ENCODE measurements at regions not wholly inside any gene's neighbourhood (a gene's known extent, or its start where the extent isn't known, plus 50 kb on each side); places are given as distances from the start of the nearest gene placed in this dataset.

GRCh38 chr4:141425124-141425523, 204.4 kb downstream of the ZNF330 start:
- TF ChIP-seq POLR2AphosphoS5 (IDR thresholded peaks at IDR 0.05) = no peak
- no peak for TF ChIP-seq EP300 (IDR thresholded peaks at IDR 0.05)
- 67 to 78% methylated on average over 1 of the region's 1 CpG for WGBS, 2 donors
- Histone ChIP-seq H3K4me3 (no peak overlapping the region), H3K27ac (no peak overlapping the region), H3K9me3 (no peaks in the 10 kb centered on the region), H3K4me1 (no peaks in the 10 kb centered on the region), H3K36me3 (no peaks in the 10 kb centered on the region), H3K27me3 (no peaks in the 10 kb centered on the region)
- DNase-seq = no peak
- no peak for ATAC-seq (ENCODE audit: low FRiP score in 2 of 2)

GRCh38 chr4:141427726-141428296, 207.1 kb downstream of the ZNF330 start:
- DNase-seq = no peak
- WGBS, 2 donors = 74% methylated on average over 4 of the region's 4 CpGs
- ATAC-seq (ENCODE audit: low FRiP score in 2 of 2) = no peak
- H3K4me1 ChIP-seq = no peaks in the 10 kb centered on the region
- H3K27ac ChIP-seq = no peak overlapping the region
- H3K4me3 ChIP-seq = no peak overlapping the region
- no peaks in the 10 kb centered on the region for H3K36me3 ChIP-seq
- H3K9me3 ChIP-seq = no peaks in the 10 kb centered on the region
- TF ChIP-seq POLR2AphosphoS5 (IDR thresholded peaks at IDR 0.05) = no peak
- TF ChIP-seq EP300 (IDR thresholded peaks at IDR 0.05) = no peak
- no peak for TF ChIP-seq CTCF (IDR thresholded peaks at IDR 0.05)
- TF ChIP-seq POLR2A (IDR thresholded peaks at IDR 0.05) = no peak
- no peaks in the 10 kb centered on the region for H3K27me3 ChIP-seq

GRCh38 chr4:141429933-141430332, 206.4 kb upstream of the IL15 start:
- Histone ChIP-seq H3K36me3 (no peaks in the 10 kb centered on the region), H3K4me1 (no peaks in the 10 kb centered on the region), H3K9me3 (no peaks in the 10 kb centered on the region), H3K27me3 (no peaks in the 10 kb centered on the region), H3K27ac (no peak overlapping the region), H3K4me3 (no peak overlapping the region)
- no peak for DNase-seq
- 69 to 89% methylated on average over 6 of the region's 6 CpGs for WGBS, 2 donors
- TF ChIP-seq POLR2AphosphoS5 (IDR thresholded peaks at IDR 0.05) = no peak
- no peak for TF ChIP-seq POLR2A (IDR thresholded peaks at IDR 0.05)
- no peak for TF ChIP-seq EP300 (IDR thresholded peaks at IDR 0.05)
- no peak for TF ChIP-seq CTCF (IDR thresholded peaks at IDR 0.05)
- ATAC-seq (ENCODE audit: low FRiP score in 2 of 2) = no peak

GRCh38 chr4:141430686-141431085, 205.7 kb upstream of the IL15 start:
- Histone ChIP-seq H3K27ac (no peak overlapping the region), H3K4me3 (no peak overlapping the region), H3K4me1 (no peaks in the 10 kb centered on the region), H3K27me3 (no peaks in the 10 kb centered on the region), H3K9me3 (no peaks in the 10 kb centered on the region), H3K36me3 (no peaks in the 10 kb centered on the region)
- no peak for ATAC-seq (ENCODE audit: low FRiP score in 2 of 2)
- 87 to 91% methylated on average over 4 of the region's 4 CpGs for WGBS, 2 donors
- TF ChIP-seq CTCF (IDR thresholded peaks at IDR 0.05) = no peak
- no peak for TF ChIP-seq EP300 (IDR thresholded peaks at IDR 0.05)
- TF ChIP-seq POLR2A (IDR thresholded peaks at IDR 0.05) = no peak
- TF ChIP-seq POLR2AphosphoS5 (IDR thresholded peaks at IDR 0.05) = no peak
- DNase-seq = no peak

- Histone ChIP-seq H3K4me3 (no peak overlapping the region), H3K4me1 (no peaks in the 10 kb centered on the region), H3K9me3 (no peaks in the 10 kb centered on the region), H3K36me3 (no peaks in the 10 kb centered on the region), H3K27ac (no peak overlapping the region), H3K27me3 (no peaks in the 10 kb centered on the region)
- DNase-seq (no peak), ATAC-seq (ENCODE audit: low FRiP score in 2 of 2) (no peak)
- TF ChIP-seq CTCF (IDR thresholded peaks at IDR 0.05) (no peak), POLR2AphosphoS5 (IDR thresholded peaks at IDR 0.05) (no peak), POLR2A (IDR thresholded peaks at IDR 0.05) (no peak), EP300 (IDR thresholded peaks at IDR 0.05) (no peak)
- WGBS, 2 donors = 58 to 60% methylated on average over 2 of the region's 2 CpGs
Measured at GRCh38 chr4:141432000-141432712, 204.2 kb upstream of the IL15 start.
